ENCODE measurements at regions not wholly inside any gene's neighbourhood (a gene's known extent, or its start where the extent isn't known, plus 50 kb on each side); places are given as distances from the start of the nearest gene placed in this dataset.

DNA sequence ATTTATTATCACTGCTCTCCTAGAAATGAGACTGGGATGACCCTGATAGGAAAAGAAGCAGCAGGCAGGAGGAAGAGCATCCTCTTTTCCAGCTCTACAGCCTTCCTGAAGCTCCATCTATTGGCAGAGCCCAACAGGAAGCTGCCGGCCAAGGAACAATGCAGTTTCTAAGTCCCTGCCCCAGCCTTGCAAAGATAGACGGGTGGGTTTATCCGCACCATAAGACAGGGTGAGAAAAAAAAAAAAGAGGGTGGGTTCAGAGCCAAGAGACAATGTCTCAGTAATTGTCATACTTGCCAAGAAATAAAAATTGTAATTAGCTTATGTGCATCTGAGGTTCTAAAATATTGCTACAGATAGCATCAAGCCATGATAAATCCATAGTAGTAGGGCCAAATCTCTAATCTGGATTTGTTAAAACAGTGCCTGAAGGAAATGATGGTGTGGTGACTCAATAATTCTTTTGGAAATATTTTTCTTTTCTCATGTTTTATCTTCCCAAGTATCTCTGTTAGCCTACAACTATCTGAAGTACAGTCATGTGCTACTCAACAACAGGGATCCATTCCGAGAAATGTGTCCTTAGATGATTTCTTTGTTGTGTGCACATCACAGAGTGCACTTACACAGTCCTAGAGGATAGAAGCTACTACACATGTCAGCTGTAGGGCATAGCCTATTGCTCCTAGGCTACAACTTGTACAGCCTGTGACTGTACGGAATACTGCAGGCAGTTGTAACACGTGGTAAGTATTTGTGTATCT, 242.9 kb upstream of the CXCL12 start:
- DNase-seq: no peak

DNA sequence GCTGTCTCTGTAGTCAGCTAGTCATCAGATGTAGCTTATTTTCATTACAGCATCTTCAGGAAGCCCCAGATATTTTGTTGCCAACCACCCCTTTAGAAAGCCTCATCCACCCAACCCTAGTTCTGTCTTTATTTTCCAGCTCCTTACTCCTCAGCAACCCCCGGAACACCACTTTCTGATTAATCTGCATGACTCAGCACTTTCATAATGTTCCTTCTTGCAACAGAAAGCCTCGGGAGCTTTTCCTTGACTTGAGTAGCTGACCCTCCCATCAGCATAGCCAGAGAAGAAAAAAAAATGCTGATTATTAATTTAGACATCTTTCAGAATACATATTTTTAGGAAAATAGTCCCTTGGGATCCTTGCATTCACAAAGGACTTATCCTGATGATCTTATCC, 244.0 kb upstream of the CXCL12 start:
- no peak for DNase-seq

DNA sequence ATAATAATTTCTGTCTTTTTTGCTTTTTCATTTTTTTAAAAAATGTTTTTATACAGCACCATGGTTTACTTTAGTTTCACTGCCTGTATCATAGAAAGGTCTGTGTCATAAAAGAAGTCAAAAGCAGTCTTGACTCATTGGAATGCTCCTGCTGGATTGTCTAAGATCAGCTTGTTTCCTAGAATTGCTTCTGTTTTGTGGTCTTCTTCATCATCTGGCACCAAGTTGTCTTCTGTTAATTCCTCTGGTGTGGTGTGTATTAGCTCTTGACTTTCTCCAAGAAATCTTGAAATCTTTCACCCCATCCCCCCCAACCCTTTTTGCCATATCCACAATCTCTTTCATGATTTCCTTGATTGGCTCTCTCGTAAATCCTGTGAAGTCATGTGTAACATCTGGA, 250.3 kb upstream of the CXCL12 start:
- DNase-seq: no peak

DNA sequence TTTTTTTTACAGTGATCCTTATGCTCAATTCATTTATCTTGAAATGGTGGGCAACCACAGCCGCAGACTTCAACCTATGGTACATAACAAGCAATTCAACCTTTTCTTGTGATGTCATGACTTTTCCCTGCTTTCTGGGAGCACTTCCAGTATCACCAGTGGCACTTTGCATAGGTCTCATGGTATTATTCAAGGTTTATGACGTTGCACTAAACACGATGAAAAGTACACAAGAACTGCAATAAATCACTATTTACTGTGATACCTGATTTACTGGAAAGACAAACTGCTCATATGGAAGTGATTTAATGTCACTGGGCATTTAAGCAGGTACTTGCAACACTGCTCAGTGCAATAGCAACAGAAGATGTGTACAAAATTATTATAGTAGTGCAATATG, 251.7 kb upstream of the CXCL12 start:
- DNase-seq: no peak

DNA sequence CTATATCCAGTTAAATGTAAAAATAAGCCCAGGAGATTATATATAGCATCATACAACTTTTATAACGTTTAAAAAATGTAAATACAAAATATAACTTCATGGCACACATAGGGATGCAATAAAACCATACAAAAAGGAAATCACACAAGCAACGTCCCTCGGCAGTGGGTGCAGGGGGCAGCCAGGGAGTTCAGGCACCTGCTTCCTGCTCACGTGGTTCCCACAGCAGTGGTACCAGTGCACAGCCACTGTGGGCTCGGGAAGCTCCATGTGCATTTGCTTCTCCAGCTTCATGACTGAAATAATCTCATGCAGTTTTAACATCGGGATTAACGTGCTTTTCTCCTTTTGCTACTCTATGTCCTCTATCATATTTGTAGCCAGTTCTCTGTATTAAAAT, 255.5 kb upstream of the CXCL12 start:
- no peak for DNase-seq

DNA sequence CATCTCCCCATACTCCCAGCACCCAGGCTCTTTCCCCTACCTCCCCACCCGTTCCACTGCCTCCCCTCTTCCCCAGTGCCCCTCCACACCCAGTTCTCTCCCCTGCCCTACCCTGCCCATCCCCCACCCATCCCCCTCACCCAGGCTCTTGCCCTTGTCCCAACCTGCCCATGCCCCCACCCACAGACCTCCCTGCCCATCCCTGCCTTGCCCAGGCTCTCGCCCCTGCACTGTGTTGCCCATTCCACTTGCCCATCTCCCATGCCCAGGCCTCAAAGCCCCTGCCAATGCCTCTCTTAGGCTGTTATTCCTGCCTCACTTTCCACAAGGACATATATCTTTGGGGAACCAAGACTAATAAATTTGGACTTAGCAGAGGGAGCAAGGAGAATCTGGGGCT, 262.6 kb upstream of the CXCL12 start:
- DNase-seq: no peak

DNA sequence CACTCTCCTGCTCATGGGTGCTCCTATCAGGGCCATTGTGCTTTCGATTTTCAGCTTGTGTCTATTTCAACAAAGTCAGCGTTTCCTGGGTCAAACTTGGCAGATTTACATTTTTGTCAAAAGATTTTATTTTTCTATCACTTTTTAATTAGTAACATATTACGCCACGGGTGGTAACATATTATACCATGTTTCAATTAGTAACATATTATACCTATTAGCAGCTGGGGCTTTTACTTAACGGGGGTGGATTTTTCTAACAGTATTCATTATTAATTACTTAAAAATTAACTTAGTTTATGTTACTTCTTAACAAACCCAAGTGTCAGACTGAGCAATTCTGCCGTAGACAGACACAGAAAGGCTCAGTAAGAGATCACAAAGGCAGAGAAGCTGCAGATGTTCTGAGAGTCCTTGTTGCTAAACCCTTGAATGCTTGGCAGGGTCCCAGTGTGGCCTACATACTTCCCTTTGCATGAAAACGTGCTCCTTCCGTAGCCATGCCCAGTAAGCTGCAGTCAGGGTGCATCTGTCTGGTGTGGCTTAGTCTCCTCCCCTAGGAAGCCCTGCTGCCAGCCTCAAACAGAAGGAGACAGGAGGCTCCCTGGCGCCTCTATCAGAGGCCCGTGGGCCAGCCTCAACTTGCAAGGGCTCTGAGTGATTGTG, 263.1 kb upstream of the CXCL12 start:
- DNase-seq: peak; percentile 84

DNA sequence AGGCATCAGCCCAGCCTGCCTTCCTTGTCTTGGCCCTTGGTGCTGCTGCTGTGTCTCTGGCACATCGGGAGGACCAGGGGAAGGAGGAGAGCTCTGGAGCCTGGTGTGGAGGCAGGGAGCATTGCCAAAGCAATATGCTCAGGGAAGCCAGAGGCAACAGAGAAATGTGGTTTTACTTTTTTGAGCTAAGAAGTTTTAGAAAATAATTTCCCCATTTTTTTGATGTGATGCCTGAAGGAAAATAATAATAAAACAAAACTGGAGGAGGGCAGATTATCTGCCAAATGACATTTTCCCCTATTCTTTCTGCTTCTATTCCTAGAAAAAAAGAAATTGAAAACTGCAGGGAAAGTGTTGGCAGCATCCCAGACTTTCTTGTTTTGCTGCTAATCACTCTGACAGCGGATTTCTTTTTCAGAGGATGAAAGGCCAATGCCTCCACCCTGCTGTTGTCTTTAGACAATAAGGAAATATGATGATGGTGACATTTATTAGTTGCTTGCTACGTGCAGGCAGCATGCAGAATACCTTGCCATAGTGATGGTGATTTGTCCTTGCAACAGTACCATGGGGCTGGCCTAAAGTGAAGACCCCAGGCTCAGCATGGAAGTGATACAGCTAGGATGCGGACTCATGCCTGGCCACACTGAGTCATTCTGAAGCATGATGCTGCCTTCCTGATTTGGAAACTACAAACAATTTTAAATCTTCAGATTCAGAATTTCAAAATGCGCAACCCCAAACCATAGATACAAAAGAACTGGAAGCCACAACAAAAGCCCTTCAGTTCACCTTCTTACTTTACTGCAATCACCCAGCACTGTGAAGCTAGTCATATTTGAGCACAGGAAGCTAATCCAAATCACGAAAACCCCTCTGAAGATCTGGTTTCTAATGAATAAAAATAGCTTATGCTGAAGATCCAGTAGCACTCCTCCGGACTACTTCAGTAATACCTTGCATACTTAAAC, 260.2 kb upstream of the TMEM72 start:
- DNase-seq: peak; percentile 49

DNA sequence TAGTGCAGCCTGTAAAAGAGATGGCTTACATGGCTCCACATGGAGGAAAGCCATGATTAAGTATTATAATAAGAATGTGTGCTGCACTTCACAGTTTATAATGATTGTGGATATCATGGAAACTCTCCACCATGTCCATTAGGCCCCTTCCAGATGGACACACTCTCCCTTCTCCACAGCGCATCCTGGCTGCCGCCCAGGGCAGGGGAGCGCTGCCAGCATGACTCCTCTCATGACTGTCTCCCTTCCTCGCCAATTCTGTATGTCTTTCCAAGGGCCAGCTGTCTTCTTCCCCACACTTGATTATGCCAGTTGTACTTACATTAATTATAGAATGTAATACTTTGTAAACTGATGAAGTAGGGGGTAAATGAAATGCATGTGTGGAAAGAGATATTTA, 259.3 kb upstream of the TMEM72 start:
- peak; percentile 85 for DNase-seq

DNA sequence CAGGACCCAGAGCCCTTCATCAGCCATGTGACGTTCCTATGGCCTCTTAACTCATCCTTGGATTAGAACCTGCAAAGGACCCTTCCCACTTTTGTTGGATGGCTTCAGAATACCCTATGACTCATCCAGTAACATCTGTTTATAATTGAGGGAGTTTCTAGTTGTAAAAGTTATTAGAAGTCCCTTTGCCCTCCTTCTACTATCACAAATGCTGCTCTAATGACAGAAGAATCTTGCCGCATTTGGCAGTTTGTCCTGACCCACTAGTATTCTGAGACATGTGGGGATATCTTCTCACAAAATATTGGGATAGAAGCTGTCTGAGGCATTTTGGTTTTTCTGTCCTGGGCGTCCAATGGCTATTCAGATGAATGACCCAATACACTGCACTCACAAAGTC, 251.8 kb upstream of the TMEM72 start:
- no peak for DNase-seq

DNA sequence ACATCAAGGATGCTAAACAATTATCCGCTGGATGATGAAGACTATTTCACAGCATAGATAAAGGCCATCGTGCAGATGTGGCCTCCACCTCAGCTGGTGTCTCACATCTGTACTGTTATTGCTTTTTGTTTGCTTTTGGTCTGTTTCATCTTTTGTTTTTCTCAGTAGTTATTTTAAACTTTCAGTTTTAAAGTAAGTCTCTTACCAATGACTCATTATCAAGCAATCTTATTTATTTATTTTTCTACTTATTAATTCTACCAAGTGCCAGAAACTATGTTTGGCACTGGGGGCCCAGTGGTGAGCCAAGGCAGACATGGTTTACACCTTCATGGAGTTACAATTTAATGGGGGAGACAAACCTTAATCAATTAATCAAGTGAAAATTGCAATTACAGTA, 250.9 kb upstream of the TMEM72 start:
- DNase-seq: no peak

DNA sequence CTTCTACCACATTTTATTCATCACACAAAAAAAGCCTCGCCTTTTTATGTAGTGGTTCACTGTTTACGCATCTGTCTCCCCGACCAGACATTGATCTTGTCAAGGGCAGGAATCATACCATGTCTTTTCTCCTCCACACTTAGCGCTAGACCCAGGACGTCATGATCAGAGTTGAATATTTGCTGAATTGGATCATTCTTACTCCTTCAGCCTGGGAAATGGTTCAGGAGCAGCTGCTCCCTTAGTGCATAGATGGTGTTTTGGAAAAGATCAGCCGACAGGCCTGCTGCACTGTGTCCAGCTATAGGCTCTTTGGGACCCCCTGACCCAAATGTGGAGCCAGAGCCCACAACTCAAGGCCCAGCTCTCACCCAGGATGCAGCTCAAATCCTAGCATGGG, 249.1 kb upstream of the TMEM72 start:
- peak; percentile 81 for DNase-seq

DNA sequence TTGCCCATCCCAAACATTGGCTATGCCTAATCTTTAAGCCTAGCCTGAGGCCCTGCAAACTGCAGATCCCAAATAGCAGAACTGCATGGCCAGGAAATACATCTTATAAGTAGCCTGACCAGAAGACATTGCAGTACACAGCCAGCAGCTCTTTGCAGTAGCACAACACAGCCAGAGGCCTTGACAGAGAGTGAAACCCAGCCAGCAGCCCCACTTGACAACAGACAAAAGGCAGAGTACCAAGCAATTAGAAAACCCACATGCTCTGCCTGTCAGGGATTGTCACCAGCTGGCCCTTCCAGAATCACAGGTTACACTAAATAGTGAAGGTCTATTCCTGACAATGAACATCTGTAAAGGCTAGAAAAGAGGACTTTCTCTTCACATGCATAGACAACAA, 242.8 kb upstream of the TMEM72 start:
- no peak for DNase-seq

DNA sequence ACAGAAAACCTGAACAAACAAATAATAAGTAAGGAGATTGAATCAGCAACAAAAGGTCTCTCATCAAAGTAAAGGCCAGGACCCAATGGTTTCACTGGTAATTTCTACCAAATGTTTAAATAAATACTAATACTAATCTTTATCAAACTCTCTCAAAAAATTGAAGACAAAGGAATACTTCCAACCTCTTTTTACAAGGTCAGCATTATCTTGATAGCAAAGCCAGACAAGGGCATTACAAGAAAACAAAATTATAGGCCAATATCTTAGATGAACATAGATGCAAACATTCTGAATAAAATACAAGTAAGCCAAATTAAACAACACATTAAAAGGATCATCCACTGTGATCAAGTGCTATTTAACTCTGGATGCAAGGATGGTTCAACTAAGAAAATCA, 239.8 kb upstream of the TMEM72 start:
- DNase-seq: no peak

DNA sequence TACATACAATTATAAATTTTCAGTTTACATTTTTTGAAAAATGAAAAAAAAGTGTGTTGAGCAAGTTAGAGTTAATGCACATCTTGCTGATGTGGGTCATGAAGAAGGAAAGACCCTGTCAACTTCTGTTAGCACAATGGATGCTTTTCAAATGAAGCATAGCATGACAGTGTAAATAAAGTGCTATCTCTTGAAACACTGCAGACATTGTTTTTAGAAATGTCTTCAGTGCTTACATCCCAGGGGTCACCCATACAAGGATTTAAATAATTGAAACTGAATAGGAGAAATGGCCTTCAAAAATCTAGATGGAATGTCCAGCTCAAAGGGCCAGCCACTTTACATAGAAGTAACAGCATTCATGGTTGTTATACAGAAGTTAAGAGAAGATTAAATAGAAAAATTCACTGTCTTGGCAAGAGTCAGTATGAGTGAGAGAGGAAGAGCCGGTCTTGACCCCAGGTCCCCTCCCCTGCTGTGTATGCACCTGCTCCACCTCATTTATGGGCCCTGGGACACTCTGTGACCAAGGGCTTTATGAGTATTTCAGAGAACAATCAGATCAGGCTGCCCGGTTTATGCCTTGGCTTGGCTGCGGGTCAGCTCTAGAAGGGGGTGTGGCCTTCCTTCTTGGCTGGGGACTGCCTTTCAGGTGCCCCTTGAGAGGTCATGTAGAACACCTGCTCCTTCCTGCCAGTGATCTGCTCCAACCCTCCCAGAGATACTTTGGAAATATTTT, 237.7 kb upstream of the TMEM72 start:
- no peak for DNase-seq

DNA sequence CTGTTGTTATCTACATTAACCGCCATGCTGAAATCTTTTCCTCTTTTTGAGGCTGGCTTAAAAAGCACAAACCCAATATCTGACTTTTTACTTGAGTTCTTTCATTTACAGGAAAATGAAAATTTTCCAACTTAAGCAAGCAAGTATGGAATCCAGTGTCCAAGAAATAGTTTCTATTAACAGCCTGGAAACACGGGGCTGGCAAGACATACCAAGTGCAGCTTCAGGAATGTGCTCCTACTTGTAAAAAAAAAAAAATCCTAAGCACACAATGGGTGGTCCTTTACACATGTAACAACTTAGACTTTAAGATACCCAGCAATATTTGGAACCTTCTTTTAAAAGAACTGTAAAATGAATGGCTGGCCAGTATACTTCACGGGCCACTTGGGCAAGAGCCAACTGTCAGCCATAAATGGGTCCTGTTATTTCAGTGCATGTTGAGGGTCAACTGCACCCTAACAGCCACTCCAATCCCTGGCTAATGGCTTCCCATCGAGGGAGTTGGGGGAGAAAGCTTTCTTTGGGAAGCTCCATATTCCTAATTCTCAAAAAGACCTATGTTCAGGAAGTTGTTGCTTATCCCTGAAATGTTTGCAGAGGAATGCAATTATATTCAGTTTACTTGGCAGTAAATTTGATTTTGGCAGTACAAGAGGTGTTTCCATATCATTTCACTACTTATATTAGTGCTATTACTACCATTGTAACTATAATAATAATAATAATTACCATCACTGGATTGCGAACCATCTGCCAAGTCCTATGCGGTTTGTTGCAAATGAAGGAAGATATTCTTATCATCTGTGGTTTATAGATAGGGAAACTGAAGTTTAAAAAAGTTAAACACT, 236.4 kb upstream of the TMEM72 start:
- no peak for DNase-seq

DNA sequence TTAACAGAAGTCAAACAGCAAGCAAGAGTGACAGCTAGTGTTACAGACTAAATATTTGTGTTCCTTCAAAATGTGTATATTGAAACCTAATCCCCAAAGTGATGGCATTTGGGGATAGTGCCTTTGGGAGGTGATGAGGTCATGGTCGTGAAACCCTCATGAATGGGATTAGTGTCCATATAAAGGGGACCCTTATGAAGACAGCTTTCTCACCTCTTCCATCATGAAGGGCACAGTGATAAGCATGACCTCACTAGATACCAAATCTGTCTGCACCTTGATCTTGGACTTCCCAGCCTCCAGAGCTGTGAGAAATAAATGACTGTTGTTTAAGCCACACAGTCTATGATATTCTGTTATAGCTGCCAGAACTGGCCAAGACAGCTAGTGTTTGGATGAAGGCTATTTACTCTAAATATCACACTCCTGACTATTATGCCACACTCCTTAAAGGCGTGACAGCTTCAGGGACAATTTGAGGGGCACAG, 235.7 kb upstream of the TMEM72 start:
- no peak for DNase-seq

DNA sequence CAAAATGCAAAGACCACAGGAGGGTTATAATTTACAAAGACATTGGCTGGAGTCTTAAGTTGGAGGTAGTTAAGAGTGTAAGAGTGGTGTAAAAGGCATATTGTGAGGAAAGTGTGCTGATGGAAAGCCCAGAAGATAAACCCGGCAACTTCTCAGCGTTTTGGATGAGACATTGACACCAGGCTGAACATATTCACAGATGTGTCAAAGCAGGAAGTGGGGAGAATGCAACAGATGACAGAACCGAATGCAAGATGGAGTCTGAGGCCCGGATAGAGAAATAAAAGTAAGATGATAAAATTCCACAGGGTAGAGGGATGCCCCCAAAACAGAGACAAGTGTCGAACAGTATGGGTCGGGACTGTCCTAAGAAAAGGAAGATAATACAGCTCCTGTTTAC, 230.4 kb upstream of the TMEM72 start:
- no peak for DNase-seq

DNA sequence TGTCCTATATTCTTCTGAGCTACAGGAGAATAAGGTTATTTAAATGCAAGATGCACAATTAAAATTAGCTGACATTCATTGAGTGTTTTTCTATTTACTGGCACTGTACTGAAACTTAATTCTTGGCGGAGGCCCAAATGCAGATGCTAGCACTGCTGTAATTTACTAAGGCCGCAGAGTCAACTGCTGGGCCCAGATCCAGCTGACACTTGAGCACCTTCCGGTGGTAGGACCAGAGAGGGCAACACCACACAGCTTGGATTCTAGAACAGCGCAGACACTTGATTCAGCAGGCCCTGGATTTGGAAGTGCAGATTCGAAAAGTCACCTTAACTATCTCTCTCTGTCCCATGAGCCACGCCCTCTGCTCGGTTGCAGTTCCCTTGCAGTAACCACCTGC, 228.6 kb upstream of the TMEM72 start:
- DNase-seq: peak; percentile 24

DNA sequence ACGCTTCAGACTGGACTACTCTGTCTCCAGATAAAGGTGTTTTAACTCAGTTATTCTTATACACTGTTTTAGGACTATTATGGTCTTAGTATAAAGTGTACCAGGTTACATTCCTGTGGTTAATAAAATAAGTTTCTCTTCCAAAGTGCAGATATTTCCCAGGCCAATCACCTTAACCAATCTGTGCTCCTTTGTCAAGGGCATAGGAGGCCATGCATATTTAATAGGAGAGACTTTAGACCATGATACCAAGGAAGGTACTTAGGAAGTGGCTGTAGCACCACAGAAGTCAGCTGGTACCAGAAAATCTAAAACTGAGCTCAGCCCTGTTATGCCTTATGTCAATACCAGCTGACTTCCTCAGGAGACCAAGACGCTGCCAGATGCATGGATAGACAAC, 226.5 kb upstream of the TMEM72 start:
- DNase-seq: no peak

DNA sequence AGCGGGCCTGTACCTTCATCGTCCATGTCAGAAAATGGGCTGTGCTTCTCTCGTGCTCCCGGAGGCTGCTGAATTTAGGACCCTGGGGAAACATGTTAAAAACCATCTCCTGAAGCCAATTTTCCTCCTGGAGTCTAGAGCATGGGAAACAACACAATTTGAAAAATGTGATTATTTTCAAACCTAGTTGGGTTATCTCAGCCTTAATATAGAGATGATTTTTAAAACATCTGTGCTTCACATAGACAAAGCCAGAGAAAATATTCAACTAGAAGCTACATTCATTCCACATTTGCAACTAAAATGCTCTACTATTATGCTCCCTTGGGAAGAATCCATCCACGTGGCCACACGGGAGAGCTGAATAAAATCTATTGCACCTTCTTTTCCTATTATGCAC, 225.9 kb upstream of the TMEM72 start:
- no peak for DNase-seq
